PFSK-1 (cell line): ENCODE measurements at regions not wholly inside any gene's neighbourhood (a gene's known extent, or its start where the extent isn't known, plus 50 kb on each side); places are given as distances from the start of the nearest gene placed in this dataset.

ENCODE experiments used
- POLR2AphosphoS5 ChIP-seq: IDR thresholded peaks from 2 replicates; pipeline ENCODE4 v1.6.1; 2012; ENCODE audit warnings: low read depth, mild to moderate bottlenecking, control low read depth, low read length, moderate library complexity
- REST ChIP-seq, 2 experiments: IDR thresholded peaks; 2 replicates each; pipeline versions ENCODE4 v1.6.1 to v1.8.0; 2011 to 2012; ENCODE audit warnings: low read depth in 2 of 2, low read length in 2 of 2, control low read depth in 1 of 2, inconsistent platforms in 1 of 2, mild to moderate bottlenecking in 1 of 2, moderate library complexity in 1 of 2; ENCODE audit not compliant: insufficient read depth in 1 of 2
- SIN3A ChIP-seq: IDR thresholded peaks from 2 replicates; pipeline ENCODE4 v1.6.1; 2012; ENCODE audit warnings: mild to moderate bottlenecking, low read length, moderate library complexity, borderline replicate concordance; ENCODE audit not compliant: insufficient read depth

GRCh38 chr4:14850455-14851097 is 151.7 kb upstream of the CPEB2 start:
- TF ChIP-seq POLR2AphosphoS5 (no peak), REST (IDR thresholded peaks at IDR 0.05; ENCODE audit: insufficient read depth in 1 of 2, low read depth in 2 of 2, low read length in 2 of 2) (no peak), SIN3A (no peak)
